Neuronal stem cell (in vitro differentiated cells): ENCODE measurements at regions not wholly inside any gene's neighbourhood (a gene's known extent, or its start where the extent isn't known, plus 50 kb on each side); places are given as distances from the start of the nearest gene placed in this dataset.

Experiments used
- DNase-seq: peaks from one replicate; pipeline ENCODE4 v3.0.0-alpha.2; 2013; ENCODE audit warnings: low spot score
- H2AFZ ChIP-seq: one replicate; pipeline ENCODE4 v1.6.1; 2013; ENCODE audit warnings: mild to moderate bottlenecking, low read length, inconsistent platforms
- H2AK5ac ChIP-seq: 2 replicates; pipeline ENCODE4 v1.6.1; 2013; ENCODE audit warnings: low read depth, mild to moderate bottlenecking, inconsistent platforms, low read length, moderate library complexity, mixed read lengths
- H2BK120ac ChIP-seq: 2 replicates; pipeline ENCODE4 v1.6.1; 2013; ENCODE audit warnings: low read depth, mild to moderate bottlenecking, inconsistent platforms, low read length, moderate library complexity, mixed read lengths
- H2BK12ac ChIP-seq: one replicate; pipeline ENCODE4 v1.6.1; 2013; ENCODE audit warnings: low read length, inconsistent platforms
- H2BK15ac ChIP-seq: 2 replicates; pipeline ENCODE4 v1.6.1; 2013; ENCODE audit warnings: mild to moderate bottlenecking, low read length, inconsistent platforms, mixed read lengths
- H2BK5ac ChIP-seq: one replicate; pipeline ENCODE4 v1.6.1; 2013; ENCODE audit warnings: inconsistent platforms, mild to moderate bottlenecking, low read length, moderate library complexity
- H3K14ac ChIP-seq: one replicate; pipeline ENCODE4 v1.6.1; 2013; ENCODE audit warnings: low read length, inconsistent platforms
- H3K18ac ChIP-seq: 2 replicates; pipeline ENCODE4 v1.6.1; 2013; ENCODE audit warnings: low read length, inconsistent platforms
- H3K23ac ChIP-seq: 2 replicates; pipeline ENCODE4 v1.6.1; 2013; ENCODE audit warnings: low read depth, mild to moderate bottlenecking, mixed read lengths, low read length, inconsistent platforms; ENCODE audit not compliant: poor library complexity
- H3K27ac ChIP-seq: replicated peaks from 3 replicates; pipeline ENCODE4 v1.5.1; 2013; ENCODE audit warnings: low read length, inconsistent platforms
- H3K27me3 ChIP-seq, 3 experiments: 2 replicates each; pipeline ENCODE4 v1.6.1; 2013; ENCODE audit warnings: low read length in 3 of 3, mild to moderate bottlenecking in 2 of 3, inconsistent platforms in 1 of 3, low read depth in 1 of 3, mixed read lengths in 1 of 3, moderate library complexity in 1 of 3; ENCODE audit not compliant: control insufficient read depth in 3 of 3, insufficient read depth in 3 of 3
- H3K36me3 ChIP-seq, 2 donors: replicated peaks in 1 of 2; 2 replicates each; pipeline ENCODE4 v1.6.1; 2013; ENCODE audit warnings: low read length in 2 of 2; ENCODE audit not compliant: control insufficient read depth in 2 of 2, insufficient read depth in 2 of 2
- H3K4ac ChIP-seq: 2 replicates; pipeline ENCODE4 v1.6.1; 2013; ENCODE audit warnings: inconsistent platforms, mild to moderate bottlenecking, low read length, moderate library complexity
- H3K4me1 ChIP-seq, 2 donors: 1 replicate in 1 of 2; 2 replicates in 1 of 2; pipeline ENCODE4 v1.6.1; 2013; ENCODE audit warnings: low read length in 2 of 2, low read depth in 1 of 2; ENCODE audit not compliant: control insufficient read depth in 2 of 2, insufficient read depth in 1 of 2
- H3K4me2 ChIP-seq: one replicate; pipeline ENCODE4 v1.6.1; 2013; ENCODE audit warnings: mild to moderate bottlenecking, low read length, inconsistent platforms; ENCODE audit not compliant: insufficient read depth, poor library complexity, severe bottlenecking
- H3K4me3 ChIP-seq, 2 donors: 2 replicates each; pipeline ENCODE4 v1.5.1; 2013; ENCODE audit warnings: low read length in 2 of 2, mild to moderate bottlenecking in 2 of 2, inconsistent platforms in 1 of 2, moderate library complexity in 1 of 2
- H3K79me1 ChIP-seq: one replicate; pipeline ENCODE4 v1.6.1; 2013; ENCODE audit warnings: low read depth, mild to moderate bottlenecking, inconsistent platforms, low read length, moderate library complexity
- H3K9ac ChIP-seq: one replicate; pipeline ENCODE4 v1.6.1; 2013; ENCODE audit warnings: mild to moderate bottlenecking, low read depth, low read length, inconsistent platforms; ENCODE audit not compliant: poor library complexity
- H3K9me3 ChIP-seq, 2 donors: replicated peaks in 1 of 2; 2 replicates each; pipeline versions ENCODE3 to v1.6.1; 2013; ENCODE audit warnings: low read length in 2 of 2, mild to moderate bottlenecking in 2 of 2, inconsistent platforms in 1 of 2, low read depth in 1 of 2, mixed read lengths in 1 of 2, moderate library complexity in 1 of 2; ENCODE audit not compliant: control insufficient read depth in 2 of 2, insufficient read depth in 1 of 2
- H4K8ac ChIP-seq: one replicate; pipeline ENCODE4 v1.6.1; 2013; ENCODE audit warnings: low read depth, mild to moderate bottlenecking, inconsistent platforms, low read length, moderate library complexity
- H4K91ac ChIP-seq: one replicate; pipeline ENCODE4 v1.6.1; 2013; ENCODE audit warnings: low read length, low read depth, mild to moderate bottlenecking, inconsistent platforms; ENCODE audit not compliant: poor library complexity
- WGBS, 2 donors: extraction: QIAGEN DNeasy Blood & Tissue Kit; methylation state at CpG; one replicate each; pipeline ENCODE4 v1.1.7; 2013; ENCODE audit warnings: missing lambda C conversion rate in 2 of 2, mixed read lengths in 1 of 2; ENCODE audit not compliant: insufficient read length in 2 of 2, insufficient replicate concordance in 1 of 2; ENCODE audit errors: extremely low coverage in 2 of 2; 5-methylcytosine and 5-hydroxymethylcytosine counted together

DNA sequence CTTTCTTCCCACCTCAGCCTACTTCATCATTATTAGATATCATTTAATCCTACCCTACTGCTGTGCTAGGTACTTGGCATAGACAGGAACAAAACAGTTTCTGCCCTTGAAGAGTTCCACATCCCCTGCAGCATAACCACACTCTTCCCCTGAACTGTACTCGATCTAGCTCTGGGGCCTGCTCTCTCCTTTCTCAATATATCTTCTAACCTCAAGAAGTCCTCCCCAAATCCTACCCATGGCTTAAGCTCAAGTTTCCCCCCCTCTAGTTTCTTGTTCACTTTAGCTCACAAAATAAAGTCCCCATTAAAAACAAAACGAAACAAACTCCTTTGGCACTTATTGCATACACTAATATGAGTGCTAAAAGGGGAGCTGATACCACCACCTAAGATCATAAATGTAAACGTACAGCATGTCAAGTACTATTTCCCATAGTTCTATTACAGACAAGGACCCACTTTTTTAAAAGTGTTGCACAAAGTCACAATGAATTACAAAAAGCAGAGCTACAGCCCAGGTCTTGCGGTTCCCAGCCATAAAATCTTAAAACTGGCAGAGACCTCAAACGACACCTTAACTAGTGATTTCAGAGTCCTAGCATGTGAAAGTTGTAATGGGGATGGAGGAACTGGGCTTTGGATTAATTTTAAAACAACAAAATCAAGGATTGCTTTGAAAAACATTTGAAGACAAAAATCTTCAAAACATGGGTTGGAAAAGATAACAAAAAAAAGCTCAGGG is 80.7 kb downstream of the PTPDC1 start:
- peaks cover 1 to 8% of the 10 kb centered on the region in 2 donors for H3K4me1 ChIP-seq
- H4K8ac ChIP-seq = no peak overlapping the region
- H2AK5ac ChIP-seq = no peak overlapping the region
- peaks cover 2% of the 10 kb centered on the region for H3K79me1 ChIP-seq
- DNase-seq = no peak
- H2AFZ ChIP-seq = peak overlapping the region; percentile 90
- no peak overlapping the region for H3K9ac ChIP-seq
- H3K18ac ChIP-seq = no peak overlapping the region
- no peak overlapping the region for H2BK15ac ChIP-seq
- H3K4ac ChIP-seq = no peak overlapping the region
- no peaks in the 10 kb centered on the region for H3K27me3 ChIP-seq
- no peak overlapping the region for H3K14ac ChIP-seq
- H2BK12ac ChIP-seq = no peak overlapping the region
- H2BK5ac ChIP-seq = no peak overlapping the region
- H3K9me3 ChIP-seq = no peaks in the 10 kb centered on the region
- no peak overlapping the region for H4K91ac ChIP-seq
- no peak overlapping the region for H3K27ac ChIP-seq
- no peak overlapping the region for H2BK120ac ChIP-seq
- no peak overlapping the region for H3K4me2 ChIP-seq
- peaks cover 0 to 17% of the 10 kb centered on the region in 2 donors for H3K36me3 ChIP-seq
- no peak overlapping the region for H3K4me3 ChIP-seq
- no CpG with 5 or more reads among the region's 5 CpGs for WGBS, 2 donors
- H3K23ac ChIP-seq = no peak overlapping the region

DNA sequence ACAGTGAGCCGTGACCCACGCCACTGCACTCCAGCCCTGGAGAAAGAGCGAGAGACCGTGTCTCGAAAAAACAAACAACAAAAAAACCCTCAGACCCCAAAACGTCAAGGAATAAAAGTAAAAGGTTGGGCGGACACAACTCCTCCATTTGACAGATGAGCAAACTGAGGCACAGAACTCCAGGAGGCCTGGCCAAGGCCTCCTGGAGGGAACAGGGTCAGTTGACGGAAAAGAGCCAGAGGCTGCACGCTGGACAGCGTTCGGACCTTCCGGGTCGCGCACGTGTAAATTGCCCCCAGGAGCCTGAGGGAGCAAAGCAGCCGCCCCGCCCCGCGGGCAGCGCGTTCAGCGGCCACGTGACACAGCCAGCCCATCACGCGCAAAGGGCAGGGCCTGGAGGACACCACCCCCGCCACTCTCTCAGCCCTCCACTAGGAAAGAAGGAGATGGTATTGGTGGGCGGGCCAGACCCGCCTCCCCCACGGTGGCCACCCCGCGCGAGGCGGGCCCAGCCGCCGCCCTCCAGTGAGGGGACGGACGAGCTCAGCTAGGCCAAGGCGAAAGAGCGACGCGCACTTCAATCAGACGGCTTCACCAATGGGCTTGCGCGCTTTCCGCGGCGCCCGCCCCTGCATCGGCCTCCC is 81.5 kb downstream of the PTPDC1 start:
- Histone ChIP-seq H3K79me1 (peaks cover 2% of the 10 kb centered on the region), H3K23ac (peak overlapping the region; percentile 98), H3K9me3 (no peaks in the 10 kb centered on the region), H2AFZ (peak overlapping the region; percentile 90), H3K4me2 (peak overlapping the region; percentile 65), H3K27ac (peak overlapping the region; percentile 96), H2BK5ac (no peak overlapping the region), H3K14ac (no peak overlapping the region), H2BK12ac (no peak overlapping the region), H3K9ac (no peak overlapping the region), H2BK15ac (no peak overlapping the region), H3K4me3 (peak overlapping the region; percentile 89 to 100), H3K27me3 (no peaks in the 10 kb centered on the region), H4K91ac (no peak overlapping the region), H3K4ac (no peak overlapping the region), H3K18ac (peak overlapping the region; percentile 55), H4K8ac (no peak overlapping the region), H2BK120ac (no peak overlapping the region), H2AK5ac (no peak overlapping the region), H3K4me1 (peaks cover 1 to 8% of the 10 kb centered on the region in 2 donors), H3K36me3 (peaks cover 0 to 21% of the 10 kb centered on the region in 2 donors)
- peak; percentile 97 for DNase-seq
- no CpG with 5 or more reads among the region's 49 CpGs for WGBS, 2 donors

DNA sequence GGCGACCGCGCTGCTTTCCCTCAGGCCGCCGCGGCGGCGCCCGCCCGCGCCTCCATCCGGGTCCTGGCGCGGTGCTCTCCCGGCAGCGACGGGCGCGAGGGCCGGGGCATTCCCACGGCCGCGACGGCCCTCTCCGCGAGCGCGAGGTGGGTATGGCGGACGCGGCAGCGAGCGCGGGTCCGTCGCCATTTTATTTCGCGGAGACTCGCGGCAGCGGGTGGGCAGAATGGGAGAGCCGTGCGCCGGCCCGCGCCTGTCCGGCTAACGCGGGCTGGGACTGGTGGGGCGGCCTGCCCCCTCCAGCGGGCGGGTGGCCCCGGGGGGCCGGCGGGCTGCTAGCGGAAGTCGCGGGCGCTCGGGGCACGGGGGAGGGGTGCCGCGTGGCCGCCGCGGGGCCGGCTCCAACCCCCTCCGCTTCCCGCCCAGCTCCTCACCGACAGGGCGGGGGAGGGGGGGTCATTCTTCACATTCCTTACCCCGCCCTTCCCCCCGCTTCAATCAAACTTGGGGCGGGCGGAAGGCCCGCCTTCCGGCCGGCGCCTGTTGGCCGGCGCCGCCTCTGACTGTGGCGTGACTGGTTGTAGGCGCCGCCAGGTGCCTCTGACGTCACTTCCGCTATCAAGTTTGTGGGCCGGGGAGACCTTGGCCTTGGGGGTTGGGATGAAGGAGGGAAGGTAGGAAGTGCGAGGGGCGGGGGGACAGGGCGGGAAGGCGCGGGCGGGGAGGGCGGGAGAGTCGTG is 82.1 kb downstream of the PTPDC1 start:
- peak overlapping the region; percentile 98 for H3K23ac ChIP-seq

More for the DNA sequence above, 82.1 kb downstream of the PTPDC1 start:
- Histone ChIP-seq H3K4me1 (peaks cover 1 to 8% of the 10 kb centered on the region in 2 donors), H3K9ac (peak overlapping the region; percentile 99), H3K27me3 (no peaks in the 10 kb centered on the region), H4K8ac (no peak overlapping the region), H4K91ac (peak overlapping the region; percentile 85), H2BK12ac (no peak overlapping the region), H3K27ac (peak overlapping the region; percentile 96), H3K4me3 (peak overlapping the region; percentile 89 to 100), H3K14ac (peak overlapping the region; percentile 98), H3K18ac (peak overlapping the region; percentile 100), H2BK120ac (no peak overlapping the region), H3K79me1 (peaks cover 2% of the 10 kb centered on the region), H2BK15ac (peak overlapping the region; percentile 81), H3K9me3 (peaks cover 0 to 3% of the 10 kb centered on the region in 2 donors), H2AFZ (peak overlapping the region; percentile 90), H3K4me2 (peak overlapping the region; percentile 45), H2AK5ac (peak overlapping the region; percentile 81), H3K4ac (no peak overlapping the region), H2BK5ac (peak overlapping the region; percentile 97), H3K36me3 (peaks cover 0 to 28% of the 10 kb centered on the region in 2 donors)
- WGBS, 2 donors = no CpG with 5 or more reads among the region's 96 CpGs
- peak; percentile 95 for DNase-seq
